A673 (cell line): ENCODE measurements at regions not wholly inside any gene's neighbourhood (a gene's known extent, or its start where the extent isn't known, plus 50 kb on each side); places are given as distances from the start of the nearest gene placed in this dataset.

Experiments
- CTCF ChIP-seq: fragments of 300-800, 200-600 bp; sonication (generic); conservative IDR thresholded peaks from 2 replicates; pipeline ENCODE4 v1.5.1; 2017; ENCODE audit warnings: low read depth, mild to moderate bottlenecking, antibody characterized with exemption, low read length, moderate library complexity, mixed read lengths
- EZH2 ChIP-seq: fragments of 200-600 bp; sonication (generic); IDR thresholded peaks from 2 replicates; pipeline ENCODE4 v1.6.1; 2017; ENCODE audit warnings: borderline replicate concordance, low read depth, mild to moderate bottlenecking, mixed read lengths, antibody characterized with exemption, low read length; ENCODE audit not compliant: poor library complexity, severe bottlenecking

DNA sequence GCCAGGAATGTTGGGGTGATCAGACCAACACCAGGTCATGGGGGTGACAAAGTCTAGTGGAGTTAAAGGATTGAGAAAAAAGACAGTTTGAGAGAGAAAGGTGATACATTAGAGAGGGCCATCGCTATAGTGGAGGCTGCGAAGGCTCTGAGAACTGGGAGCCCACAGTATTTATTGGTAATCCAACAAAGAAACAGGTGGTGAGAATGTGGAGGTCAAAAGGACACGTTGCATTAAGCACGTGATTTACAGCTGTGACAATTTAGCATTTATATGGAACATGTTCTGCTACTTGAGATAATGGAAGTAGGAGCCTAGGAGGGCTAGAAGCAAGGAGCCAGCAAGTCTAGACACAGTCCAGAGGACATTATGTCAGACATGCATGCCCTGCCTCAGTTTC, 2086.5 kb upstream of the C9orf72 start:
- no peak for TF ChIP-seq CTCF
- no peak for TF ChIP-seq EZH2
